ENCODE measurements at regions not wholly inside any gene's neighbourhood (a gene's known extent, or its start where the extent isn't known, plus 50 kb on each side); places are given as distances from the start of the nearest gene placed in this dataset.

DNA sequence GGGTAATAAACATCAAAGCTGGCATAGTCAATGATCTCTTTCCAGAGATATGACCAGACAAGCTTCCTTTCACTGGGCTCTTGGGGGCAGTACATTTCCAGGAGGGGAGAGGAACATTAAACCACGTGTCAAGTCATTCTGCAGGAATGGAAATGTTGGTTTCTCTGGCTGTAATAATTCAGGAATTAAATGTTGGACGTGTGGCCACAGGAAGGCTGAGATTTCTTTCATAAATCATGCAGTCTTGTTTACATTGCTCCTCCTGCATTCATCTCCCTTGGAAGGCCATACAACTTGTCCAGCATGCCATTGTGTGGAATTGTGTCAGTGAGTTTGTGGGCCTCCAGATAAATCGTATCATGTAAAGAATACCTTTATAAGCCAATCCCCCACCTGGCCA, 259.2 kb downstream of the ADGRL2 start:
- no peak for TF ChIP-seq CTCF (IDR thresholded peaks at IDR 0.05 in 4 of 5, conservative IDR thresholded peaks at IDR 0.05 in 1 of 5)
- TF ChIP-seq POLR2A (IDR thresholded peaks at IDR 0.05): no peak

All from gastrocnemius medialis (tissue), 4 donors.